ENCODE measurements at regions not wholly inside any gene's neighbourhood (a gene's known extent, or its start where the extent isn't known, plus 50 kb on each side); places are given as distances from the start of the nearest gene placed in this dataset.
A peak's percentile ranks its signal among the peaks of the same experiment; 100 is the strongest.

- Histone ChIP-seq H3K4me1 (ENCODE audit: insufficient read depth, low read length) (peaks cover 12% of the 10 kb centered on the region), H3K4me3 (ENCODE audit: insufficient read depth, low read depth, low read length) (no peak overlapping the region), H3K9me3 (ENCODE audit: insufficient read depth, low read depth, low read length) (no peaks in the 10 kb centered on the region), H3K79me2 (ENCODE audit: insufficient read depth, low read length) (no peaks in the 10 kb centered on the region), H3K9ac (ENCODE audit: low read length) (no peak overlapping the region), H3K4me2 (ENCODE audit: low read length) (peak overlapping the region; percentile 74), H3K27ac (ENCODE audit: low read depth, low read length) (no peak overlapping the region), H2AFZ (ENCODE audit: low read depth, low read length) (no peak overlapping the region), H4K20me1 (ENCODE audit: insufficient read depth, low read length) (no peaks in the 10 kb centered on the region), H3K36me3 (ENCODE audit: insufficient read depth, low read length) (no peaks in the 10 kb centered on the region), H3K27me3 (ENCODE audit: insufficient read depth, low read length) (peaks cover 53% of the 10 kb centered on the region)
- FAIRE-seq (no peak), DNase-seq (ENCODE audit: low read depth) (no peak)
- Mint-ChIP-seq H3K9me3 (ENCODE audit: unreplicated experiment) (peaks cover 1% of the 10 kb centered on the region), H3K36me3 (ENCODE audit: low read depth, unreplicated experiment) (no peaks in the 10 kb centered on the region), H3K27me3 (ENCODE audit: low read depth, unreplicated experiment) (peaks cover 71% of the 10 kb centered on the region), H3K4me1 (ENCODE audit: low read depth, unreplicated experiment) (peaks cover 9% of the 10 kb centered on the region), H3K27ac (ENCODE audit: unreplicated experiment) (peak overlapping the region; percentile 27), H3K4me3 (ENCODE audit: unreplicated experiment) (peak overlapping the region; percentile 34)
- TF ChIP-seq CTCF (IDR thresholded peaks at IDR 0.05; ENCODE audit: insufficient read depth, low read depth, low read length) (no peak), EZH2 (IDR thresholded peaks at IDR 0.05; ENCODE audit: insufficient read depth, low read length) (peak; percentile 62)
Measured at GRCh38 chr1:217138799-217139466, 415.7 kb upstream of the ESRRG start.

- H3K27ac ChIP-seq (ENCODE audit: low read depth, low read length), result no peak overlapping the region
- H3K9ac ChIP-seq (ENCODE audit: low read length), result no peak overlapping the region
- H3K4me3 Mint-ChIP-seq (ENCODE audit: unreplicated experiment), result no peak overlapping the region
- no peaks in the 10 kb centered on the region for H3K79me2 ChIP-seq (ENCODE audit: insufficient read depth, low read length)
- H3K36me3 ChIP-seq (ENCODE audit: insufficient read depth, low read length), result no peaks in the 10 kb centered on the region
- peak overlapping the region; percentile 74 for H3K4me2 ChIP-seq (ENCODE audit: low read length)
- H3K27me3 Mint-ChIP-seq (ENCODE audit: low read depth, unreplicated experiment), result peaks cover 77% of the 10 kb centered on the region
- no peak for DNase-seq (ENCODE audit: low read depth)
- FAIRE-seq, result no peak
- no peaks in the 10 kb centered on the region for H4K20me1 ChIP-seq (ENCODE audit: insufficient read depth, low read length)
- no peaks in the 10 kb centered on the region for H3K9me3 ChIP-seq (ENCODE audit: insufficient read depth, low read depth, low read length)
- TF ChIP-seq EZH2 (IDR thresholded peaks at IDR 0.05; ENCODE audit: insufficient read depth, low read length) (no peak), CTCF (IDR thresholded peaks at IDR 0.05; ENCODE audit: insufficient read depth, low read depth, low read length) (no peak)
- peaks cover 12% of the 10 kb centered on the region for H3K4me1 ChIP-seq (ENCODE audit: insufficient read depth, low read length)
- H3K27ac Mint-ChIP-seq (ENCODE audit: unreplicated experiment), result no peak overlapping the region
- H3K4me3 ChIP-seq (ENCODE audit: insufficient read depth, low read depth, low read length), result no peak overlapping the region
- H3K9me3 Mint-ChIP-seq (ENCODE audit: unreplicated experiment), result peaks cover 1% of the 10 kb centered on the region
- peaks cover 60% of the 10 kb centered on the region for H3K27me3 ChIP-seq (ENCODE audit: insufficient read depth, low read length)
- H3K36me3 Mint-ChIP-seq (ENCODE audit: low read depth, unreplicated experiment), result no peaks in the 10 kb centered on the region
- H2AFZ ChIP-seq (ENCODE audit: low read depth, low read length), result peak overlapping the region; percentile 25
- H3K4me1 Mint-ChIP-seq (ENCODE audit: low read depth, unreplicated experiment), result peaks cover 9% of the 10 kb centered on the region
Measured at GRCh38 chr1:217138173-217138765, 415.0 kb upstream of the ESRRG start.
